ENCODE measurements at regions not wholly inside any gene's neighbourhood (a gene's known extent, or its start where the extent isn't known, plus 50 kb on each side); places are given as distances from the start of the nearest gene placed in this dataset.

- TF ChIP-seq CTCF (IDR thresholded peaks at IDR 0.05) (no peak), TCF12 (IDR thresholded peaks at IDR 0.05) (peak; percentile 59; the same call in 1 of the 2 replicates), EZH2phosphoT487 (IDR thresholded peaks at IDR 0.05; ENCODE audit: borderline replicate concordance, low read depth) (no peak), USF2 (IDR thresholded peaks at IDR 0.05; ENCODE audit: borderline replicate concordance, low read depth, low read length) (no peak), MXI1 (IDR thresholded peaks at IDR 0.05; ENCODE audit: low read depth, low read length) (no peak), RXRA (IDR thresholded peaks at IDR 0.05; ENCODE audit: borderline replicate concordance, low read depth) (no peak), EP300 (IDR thresholded peaks at IDR 0.05; ENCODE audit: borderline replicate concordance in 1 of 2, low read depth in 1 of 2, low read length in 1 of 2) (no peak), RAD21 (IDR thresholded peaks at IDR 0.05; ENCODE audit: low read length) (no peak), POLR2AphosphoS5 (IDR thresholded peaks at IDR 0.05; ENCODE audit: low read depth, low read length) (no peak), GABPA (IDR thresholded peaks at IDR 0.05; ENCODE audit: low read depth) (no peak), REST (IDR thresholded peaks at IDR 0.05; ENCODE audit: low read depth, low read length) (no peak), CHD2 (IDR thresholded peaks at IDR 0.05; ENCODE audit: low read length, partially characterized antibody) (no peak), JUND (IDR thresholded peaks at IDR 0.05) (peak; percentile 28; the same call in 1 of the 2 replicates)
- TF ChIP-seq, protein P1, sequence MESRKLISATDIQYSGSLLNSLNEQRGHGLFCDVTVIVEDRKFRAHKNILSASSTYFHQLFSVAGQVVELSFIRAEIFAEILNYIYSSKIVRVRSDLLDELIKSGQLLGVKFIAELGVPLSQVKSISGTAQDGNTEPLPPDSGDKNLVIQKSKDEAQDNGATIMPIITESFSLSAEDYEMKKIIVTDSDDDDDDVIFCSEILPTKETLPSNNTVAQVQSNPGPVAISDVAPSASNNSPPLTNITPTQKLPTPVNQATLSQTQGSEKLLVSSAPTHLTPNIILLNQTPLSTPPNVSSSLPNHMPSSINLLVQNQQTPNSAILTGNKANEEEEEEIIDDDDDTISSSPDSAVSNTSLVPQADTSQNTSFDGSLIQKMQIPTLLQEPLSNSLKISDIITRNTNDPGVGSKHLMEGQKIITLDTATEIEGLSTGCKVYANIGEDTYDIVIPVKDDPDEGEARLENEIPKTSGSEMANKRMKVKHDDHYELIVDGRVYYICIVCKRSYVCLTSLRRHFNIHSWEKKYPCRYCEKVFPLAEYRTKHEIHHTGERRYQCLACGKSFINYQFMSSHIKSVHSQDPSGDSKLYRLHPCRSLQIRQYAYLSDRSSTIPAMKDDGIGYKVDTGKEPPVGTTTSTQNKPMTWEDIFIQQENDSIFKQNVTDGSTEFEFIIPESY (IDR thresholded peaks at IDR 0.05; ENCODE audit: borderline replicate concordance, low read depth), result no peak
Measured at GRCh38 chr15:37536967-37537605, 397.4 kb upstream of the TMCO5A start.

All from SK-N-SH (cell line).